A549 (cell line): ENCODE measurements at regions not wholly inside any gene's neighbourhood (a gene's known extent, or its start where the extent isn't known, plus 50 kb on each side); places are given as distances from the start of the nearest gene placed in this dataset.

Source experiments
- ATAC-seq, 2 experiments: fragments of 200-7000 bp in 1 of 2; fragments of >200 bp in 1 of 2; cut with Nextera tagmentation in 1 of 2; cut with Tn5 transposase in 1 of 2; 3 replicates each; pipeline versions ENCODE4 v1.8.0 to v1.9.1; 2018 to 2020; ENCODE audit warnings: mild to moderate bottlenecking in 1 of 2, moderate library complexity in 1 of 2
- CTCF ChIA-PET: fragments of 300-600 bp; sonication (Branson Sonifier 250); formaldehyde crosslinking; extraction: SDS; loops from one replicate; lab custom pipeline; 2021; ENCODE audit warnings: antibody characterized with exemption, inconsistent platforms; lab: Yijun Ruan, JAX
- POLR2A ChIA-PET: fragments of 350-600 bp; formaldehyde crosslinking; extraction: SDS; loops from one replicate; lab custom pipeline; 2021; ENCODE audit warnings: antibody characterized with exemption, inconsistent platforms; lab: Yijun Ruan, JAX
- DNase-seq, 2 experiments: peaks; one replicate each; pipeline versions ENCODE4 v3.0.0 to v3.0.0-alpha.2; 2011 to 2016; ENCODE audit warnings: low read depth in 1 of 2, low spot score in 1 of 2
- FAIRE-seq: peaks from 2 replicates; lab custom pipeline; 2011; peaks lifted over from hg19 to GRCh38; lab: Jason Lieb, UNC
- H3K27ac ChIP-seq, 2 experiments: fragments of >200 bp; sonication (Bioruptor Twin); formaldehyde crosslinking; 3 replicates each; pipeline ENCODE4 v1.5.1; 2016 to 2017
- H3K4me1 ChIP-seq: fragments of >200 bp; sonication (Bioruptor Twin); formaldehyde crosslinking; 3 replicates; pipeline ENCODE4 v1.6.1; 2016
- H3K4me2 ChIP-seq: fragments of >200 bp; sonication (Bioruptor Twin); formaldehyde crosslinking; 3 replicates; pipeline ENCODE4 v1.6.1; 2016
- H3K4me3 ChIP-seq: fragments of >200 bp; sonication (Bioruptor Twin); formaldehyde crosslinking; 3 replicates; pipeline ENCODE4 v1.5.1; 2016
- H3K9me3 ChIP-seq: fragments of >200 bp; sonication (Bioruptor Twin); formaldehyde crosslinking; 3 replicates; pipeline ENCODE4 v1.6.1; 2016
- CBX8 ChIP-seq: fragments of 200-600 bp; sonication (generic); IDR thresholded peaks from 2 replicates; pipeline ENCODE4 v1.6.1; 2016
- CEBPB ChIP-seq, 2 experiments: fragments of >200 bp in 1 of 2; sonication (Bioruptor Twin) in 1 of 2; formaldehyde crosslinking in 1 of 2; IDR thresholded peaks; 2 replicates each; pipeline ENCODE4 v1.6.1; 2012 to 2016
- CHD4 ChIP-seq: fragments of 200-600 bp; sonication (generic); IDR thresholded peaks from 2 replicates; pipeline ENCODE4 v1.6.1; 2016; ENCODE audit warnings: antibody characterized with exemption, mild to moderate bottlenecking, borderline replicate concordance
- CTCF ChIP-seq: fragments of >200 bp; sonication (Bioruptor Twin); formaldehyde crosslinking; IDR thresholded peaks from 3 replicates; pipeline ENCODE4 v1.5.1; 2016
- EP300 ChIP-seq, 2 experiments: fragments of >200 bp; sonication (Bioruptor Twin); formaldehyde crosslinking; IDR thresholded peaks; 2 replicates in 1 of 2; 3 replicates in 1 of 2; pipeline ENCODE4 v1.6.1; 2016 to 2017
- FOSL2 ChIP-seq, 2 experiments: fragments of 450-650 bp in 1 of 2; fragments of >200 bp in 1 of 2; sonication (Bioruptor Twin) in 1 of 2; formaldehyde crosslinking; IDR thresholded peaks; 2 replicates each; pipeline versions ENCODE4 v1.5.0 to v1.6.1; 2016 to 2020; ENCODE audit warnings: mild to moderate bottlenecking in 1 of 2, moderate library complexity in 1 of 2
- FOXS1 ChIP-seq: fragments of 250-450 bp; sonication (Bioruptor Pico); IDR thresholded peaks from 2 replicates; pipeline ENCODE4 v1.5.0; 2020; ENCODE audit warnings: mild to moderate bottlenecking, moderate library complexity
- GATA3 ChIP-seq: IDR thresholded peaks from 2 replicates; pipeline ENCODE4 v1.6.1; 2012; ENCODE audit warnings: borderline replicate concordance
- HOXA7 ChIP-seq: fragments of 250-450 bp; sonication (Bioruptor Pico); IDR thresholded peaks from 2 replicates; pipeline ENCODE4 v1.5.0; 2020; ENCODE audit warnings: mild to moderate bottlenecking, moderate library complexity
- HOXB5 ChIP-seq: fragments of 250-450 bp; sonication (Bioruptor Pico); IDR thresholded peaks from 2 replicates; pipeline ENCODE4 v1.5.0; 2020; ENCODE audit warnings: mild to moderate bottlenecking, moderate library complexity
- JUN ChIP-seq, 2 experiments: fragments of >200 bp; sonication (Bioruptor Twin); formaldehyde crosslinking; IDR thresholded peaks; 2 replicates in 1 of 2; 3 replicates in 1 of 2; pipeline ENCODE4 v1.6.1; 2016 to 2017
- MAX ChIP-seq: IDR thresholded peaks from 2 replicates; pipeline ENCODE4 v1.6.1; 2012
- MAZ ChIP-seq: fragments of 150-350 bp; IDR thresholded peaks from 2 replicates; pipeline ENCODE4 v1.6.1; 2014; ENCODE audit warnings: antibody characterized with exemption, low read depth, low read length, borderline replicate concordance
- NFE2L2 ChIP-seq: fragments of 150-350 bp; conservative IDR thresholded peaks from 2 replicates; pipeline ENCODE4 v1.6.1; 2014; ENCODE audit warnings: low read length
- NPAS2 ChIP-seq: fragments of 250-450 bp; sonication (Bioruptor Pico); IDR thresholded peaks from 2 replicates; pipeline ENCODE4 v1.8.0; 2022; ENCODE audit warnings: mild to moderate bottlenecking, moderate library complexity, borderline replicate concordance
- NR3C1 ChIP-seq: fragments of >200 bp; sonication (Bioruptor Twin); formaldehyde crosslinking; IDR thresholded peaks from 3 replicates; pipeline ENCODE4 v1.6.1; 2017
- RCOR1 ChIP-seq: fragments of 150-350 bp; IDR thresholded peaks from 2 replicates; pipeline ENCODE4 v1.6.1; 2014; ENCODE audit warnings: antibody characterized with exemption, low read length, low read depth
- RFX5 ChIP-seq: fragments of 450-650 bp; IDR thresholded peaks from 2 replicates; pipeline ENCODE4 v1.7.1; 2014; ENCODE audit warnings: antibody characterized with exemption, mild to moderate bottlenecking, moderate library complexity
- SMC3 ChIP-seq: fragments of >200 bp; sonication (Bioruptor Twin); formaldehyde crosslinking; IDR thresholded peaks from 3 replicates; pipeline ENCODE4 v1.6.1; 2018; ENCODE audit warnings: inconsistent platforms
- ZC3H11A ChIP-seq: fragments of 450-650 bp; IDR thresholded peaks from 2 replicates; pipeline ENCODE4 v1.6.1; 2014; ENCODE audit warnings: antibody characterized with exemption, mild to moderate bottlenecking
- ZNF302 ChIP-seq: fragments of 250-450 bp; sonication (Bioruptor Pico); IDR thresholded peaks from 2 replicates; pipeline ENCODE4 v1.9.0; 2021; ENCODE audit warnings: inconsistent platforms, mild to moderate bottlenecking, moderate library complexity
- WGBS: methylation state at CpG from one replicate; pipeline ENCODE4 v1.1.6; 2017; ENCODE audit errors: missing lambda C conversion rate; 5-methylcytosine and 5-hydroxymethylcytosine counted together
- TF ChIP-seq, protein P1 (sequence below): fragments of 250-450 bp; sonication (Bioruptor Pico); IDR thresholded peaks from 2 replicates; pipeline ENCODE4 v1.5.0; 2021; ENCODE audit warnings: mild to moderate bottlenecking, moderate library complexity, borderline replicate concordance

DNA sequence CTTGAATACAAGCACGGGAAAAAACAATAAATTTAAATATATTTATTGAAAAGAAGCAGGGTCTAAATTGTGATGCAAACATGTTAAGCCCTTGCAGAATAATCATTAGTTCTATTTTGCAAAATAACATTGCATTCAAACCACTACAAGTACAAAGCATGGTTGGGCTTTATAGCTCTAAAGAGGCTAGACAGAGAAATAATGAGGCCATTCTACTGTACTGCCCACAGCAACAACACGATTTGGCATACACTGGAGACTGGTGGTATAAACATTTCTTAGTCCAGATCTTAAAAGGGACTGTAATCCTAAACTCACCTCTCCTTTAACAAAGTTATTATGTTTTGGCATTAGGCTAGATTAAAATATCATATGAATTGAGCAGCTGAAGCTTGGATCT, 204.3 kb upstream of the LRIG1 start:
- POLR2A ChIA-PET = no interaction called here
- TF ChIP-seq NPAS2 (CRISPR knock-in tag) = no peak
- no peak for TF ChIP-seq MAZ
- TF ChIP-seq CBX8 = no peak
- no peak for TF ChIP-seq FOXS1 (CRISPR knock-in tag)
- FAIRE-seq (no peak), ATAC-seq (no peak), DNase-seq (no peak)
- CTCF ChIA-PET = no interaction called here
- H3K4me1 ChIP-seq = no peaks in the 10 kb centered on the region
- no peak overlapping the region for H3K4me3 ChIP-seq
- WGBS = 6% methylated on average over 2 of the region's 2 CpGs
- H3K4me2 ChIP-seq = no peak overlapping the region
- H3K9me3 ChIP-seq = no peaks in the 10 kb centered on the region
- H3K27ac ChIP-seq = no peak overlapping the region

DNA sequence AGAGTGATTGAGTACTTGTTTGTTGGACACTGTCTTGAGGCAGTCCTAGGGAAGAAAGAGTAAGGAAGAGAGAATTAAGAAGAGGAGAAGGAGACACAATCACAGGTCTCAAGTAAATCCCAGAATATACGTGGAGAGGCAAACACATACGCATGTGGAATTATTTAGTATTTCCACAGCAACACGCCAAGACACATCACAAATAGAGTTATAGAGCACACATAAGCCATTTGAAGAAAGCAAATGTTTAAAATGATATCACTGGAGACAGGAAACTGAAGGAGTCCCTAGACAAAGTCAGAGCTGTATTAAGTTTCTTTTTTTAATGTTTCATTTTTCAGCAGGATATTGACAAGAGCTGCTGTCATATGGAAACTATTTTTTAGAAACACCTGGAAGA, 206.1 kb upstream of the LRIG1 start:
- ChIA-PET POLR2A (no interaction called here), CTCF (no interaction called here)
- no peak for TF ChIP-seq EP300 (IDR thresholded peaks at IDR 0.05)
- TF ChIP-seq CEBPB (IDR thresholded peaks at IDR 0.05) = no peak
- no peak for TF ChIP-seq CHD4
- TF ChIP-seq FOSL2 (IDR thresholded peaks at IDR 0.05) = no peak
- no peak for TF ChIP-seq FOSL2 (CRISPR knock-in tag; IDR thresholded peaks at IDR 0.05)
- TF ChIP-seq RFX5 = no peak
- no peak for TF ChIP-seq RCOR1
- 71% methylated on average over 3 of the region's 3 CpGs for WGBS
- FAIRE-seq (no peak), DNase-seq (no peak), ATAC-seq (no peak)
- Histone ChIP-seq H3K9me3 (no peaks in the 10 kb centered on the region), H3K4me1 (no peaks in the 10 kb centered on the region), H3K27ac (no peak overlapping the region), H3K4me2 (no peak overlapping the region), H3K4me3 (no peak overlapping the region)

DNA sequence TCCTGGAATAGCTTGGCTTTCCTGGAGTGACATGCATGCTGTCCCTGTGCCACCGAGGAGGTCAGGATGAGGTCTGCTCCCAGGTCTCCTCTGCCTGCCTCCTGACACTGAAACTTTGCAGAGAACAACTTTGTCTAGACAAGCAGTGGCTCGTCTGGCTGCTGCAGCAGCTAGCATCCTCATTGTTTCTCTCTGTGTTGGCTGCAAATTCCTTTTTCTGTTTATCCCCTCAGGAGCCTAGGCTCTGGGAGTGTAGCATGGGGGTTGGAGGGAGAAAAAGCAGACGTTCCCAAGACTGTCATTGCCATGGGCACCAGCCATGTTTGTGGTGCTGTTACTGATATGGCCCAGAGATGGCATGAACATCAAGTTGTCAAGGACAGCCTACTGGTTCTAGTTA, 208.7 kb upstream of the LRIG1 start:
- Histone ChIP-seq H3K4me2 (no peak overlapping the region), H3K4me3 (no peak overlapping the region), H3K27ac (no peak overlapping the region), H3K9me3 (no peaks in the 10 kb centered on the region), H3K4me1 (no peaks in the 10 kb centered on the region)
- ChIA-PET POLR2A (no interaction called here), CTCF (interaction anchor here (1.2 kb wide), 1 partner anchor 19 kb away, joined by 3 read pairs; no protein-coding TSS in a partner anchor)
- 21% methylated on average over 3 of the region's 3 CpGs for WGBS
- no peak for TF ChIP-seq CTCF
- TF ChIP-seq ZNF302 (CRISPR knock-in tag) = no peak
- no peak for TF ChIP-seq CEBPB (IDR thresholded peaks at IDR 0.05)
- DNase-seq = no peak
- no peak for FAIRE-seq
- ATAC-seq = no peak

DNA sequence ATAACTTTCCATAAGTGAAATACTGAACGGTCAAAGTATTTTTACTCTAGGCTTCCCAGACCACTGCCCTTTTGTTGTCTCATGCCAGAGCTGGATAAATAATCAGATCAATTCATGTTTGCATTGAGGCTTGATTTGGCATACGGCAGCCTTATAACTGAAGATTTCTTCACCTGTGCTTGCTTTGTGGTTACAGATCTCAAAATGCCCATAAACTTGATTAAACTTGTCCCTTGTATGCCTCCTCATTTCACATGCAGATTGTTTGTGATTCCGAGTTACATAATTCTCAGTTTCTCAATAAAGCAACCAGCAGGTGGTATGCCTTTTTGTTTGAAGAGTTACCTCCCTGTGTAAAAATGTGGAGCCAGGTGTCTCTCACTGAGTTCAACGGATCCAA, 211.4 kb upstream of the LRIG1 start:
- DNase-seq = no peak
- ChIA-PET CTCF (no interaction called here), POLR2A (no interaction called here)
- no peak for ATAC-seq
- no peak for FAIRE-seq
- H3K27ac ChIP-seq = no peak overlapping the region
- no peaks in the 10 kb centered on the region for H3K9me3 ChIP-seq
- no peak overlapping the region for H3K4me2 ChIP-seq
- 11% methylated on average over 4 of the region's 4 CpGs for WGBS
- no peak for TF ChIP-seq NR3C1
- TF ChIP-seq JUN (IDR thresholded peaks at IDR 0.05) = no peak
- TF ChIP-seq CBX8 = no peak
- TF ChIP-seq EP300 (IDR thresholded peaks at IDR 0.05) = no peak
- no peak for TF ChIP-seq RCOR1
- TF ChIP-seq, protein P1, sequence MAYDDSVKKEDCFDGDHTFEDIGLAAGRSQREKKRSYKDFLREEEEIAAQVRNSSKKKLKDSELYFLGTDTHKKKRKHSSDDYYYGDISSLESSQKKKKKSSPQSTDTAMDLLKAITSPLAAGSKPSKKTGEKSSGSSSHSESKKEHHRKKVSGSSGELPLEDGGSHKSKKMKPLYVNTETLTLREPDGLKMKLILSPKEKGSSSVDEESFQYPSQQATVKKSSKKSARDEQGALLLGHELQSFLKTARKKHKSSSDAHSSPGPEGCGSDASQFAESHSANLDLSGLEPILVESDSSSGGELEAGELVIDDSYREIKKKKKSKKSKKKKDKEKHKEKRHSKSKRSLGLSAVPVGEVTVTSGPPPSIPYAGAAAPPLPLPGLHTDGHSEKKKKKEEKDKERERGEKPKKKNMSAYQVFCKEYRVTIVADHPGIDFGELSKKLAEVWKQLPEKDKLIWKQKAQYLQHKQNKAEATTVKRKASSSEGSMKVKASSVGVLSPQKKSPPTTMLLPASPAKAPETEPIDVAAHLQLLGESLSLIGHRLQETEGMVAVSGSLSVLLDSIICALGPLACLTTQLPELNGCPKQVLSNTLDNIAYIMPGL = no peak
- no peak for TF ChIP-seq GATA3
- TF ChIP-seq SMC3 = no peak
- no peak for TF ChIP-seq NFE2L2
- no peak for TF ChIP-seq CEBPB (IDR thresholded peaks at IDR 0.05)
- no peak for TF ChIP-seq HOXA7 (CRISPR knock-in tag)
- TF ChIP-seq MAX = no peak
- TF ChIP-seq FOXS1 (CRISPR knock-in tag) = no peak
- no peak for TF ChIP-seq HOXB5 (CRISPR knock-in tag)
- no peak for TF ChIP-seq ZC3H11A
- no peak for TF ChIP-seq RFX5
- H3K4me3 ChIP-seq = no peak overlapping the region
- no peaks in the 10 kb centered on the region for H3K4me1 ChIP-seq
